Small intestine (tissue), 7 donors: ENCODE measurements at regions not wholly inside any gene's neighbourhood (a gene's known extent, or its start where the extent isn't known, plus 50 kb on each side); places are given as distances from the start of the nearest gene placed in this dataset.
"Not testable (repeated sequence)": the region's sequence is repeated elsewhere in the genome, so short reads cannot be mapped to it uniquely, and the experiment has no call there.

Experiments
- DNase-seq, 2 donors: peaks; one replicate each; pipeline versions ENCODE4 v3.0.0 to v3.0.0-alpha.2; 2013
- FAIRE-seq: peaks from 2 replicates; lab custom pipeline; 2012; peaks lifted over from hg19 to GRCh38; lab: Jason Lieb, UNC
- H3K27ac ChIP-seq, 3 donors: one replicate each; pipeline ENCODE4 v1.5.1; 2013; ENCODE audit warnings: low read length in 2 of 3, mild to moderate bottlenecking in 2 of 3, control low read depth in 1 of 3, inconsistent platforms in 1 of 3, low read depth in 1 of 3, moderate library complexity in 1 of 3
- H3K27me3 ChIP-seq, 3 donors: one replicate each; pipeline ENCODE4 v1.6.1; 2013; ENCODE audit warnings: low read length in 3 of 3, inconsistent platforms in 1 of 3; ENCODE audit not compliant: control insufficient read depth in 3 of 3, insufficient read depth in 3 of 3
- H3K36me3 ChIP-seq, 3 donors: one replicate each; pipeline ENCODE4 v1.6.1; 2013; ENCODE audit warnings: low read length in 3 of 3, inconsistent platforms in 1 of 3, low read depth in 1 of 3, mild to moderate bottlenecking in 1 of 3, moderate library complexity in 1 of 3; ENCODE audit not compliant: control insufficient read depth in 3 of 3, insufficient read depth in 2 of 3
- H3K4me1 ChIP-seq, 3 donors: one replicate each; pipeline ENCODE4 v1.6.1; 2013; ENCODE audit warnings: low read length in 2 of 3, inconsistent platforms in 1 of 3, low read depth in 1 of 3, mild to moderate bottlenecking in 1 of 3, moderate library complexity in 1 of 3; ENCODE audit not compliant: control insufficient read depth in 3 of 3, insufficient read depth in 2 of 3
- H3K4me3 ChIP-seq, 3 donors: one replicate each; pipeline ENCODE4 v1.5.1; 2013; ENCODE audit warnings: low read length in 3 of 3, control low read depth in 1 of 3, inconsistent platforms in 1 of 3, low read depth in 1 of 3, mild to moderate bottlenecking in 1 of 3, moderate library complexity in 1 of 3
- H3K9me3 ChIP-seq, 2 donors: one replicate each; pipeline ENCODE4 v1.6.1; 2013; ENCODE audit warnings: low read depth in 1 of 2, low read length in 1 of 2; ENCODE audit not compliant: control insufficient read depth in 2 of 2, insufficient read depth in 1 of 2
- WGBS, 3 donors: extraction: QIAGEN DNeasy Blood & Tissue Kit; methylation state at CpG; one replicate each; pipeline ENCODE4 v1.1.7; 2013; 5-methylcytosine and 5-hydroxymethylcytosine counted together
- donor health status: healthy with polysubstance abuse.
- donor health status: control.
- donor health status: control.
- donor health status: Bipolar disorder and iron deficiency.
- donor health status: healthy.

DNA sequence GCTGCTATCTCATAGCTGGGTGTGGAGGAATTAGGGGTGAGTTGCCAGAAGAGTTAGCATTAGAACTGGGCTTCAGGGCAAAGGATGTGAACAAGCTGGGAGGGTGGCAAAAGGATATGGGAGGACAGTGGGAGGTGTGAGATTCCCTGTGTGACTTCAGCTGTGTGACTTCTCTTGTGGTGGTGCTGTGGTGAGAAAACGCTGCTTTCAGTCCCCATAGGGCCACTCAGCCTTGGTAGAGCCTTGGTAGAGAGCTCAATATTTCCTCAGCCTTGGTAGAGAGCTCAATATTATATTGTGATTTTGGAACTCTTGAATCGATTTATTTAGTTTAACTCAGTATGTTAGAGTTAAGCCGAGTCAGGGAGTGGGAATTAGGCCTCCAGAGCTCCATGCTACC, 499.7 kb downstream of the EDEM1 start:
- H3K9me3 ChIP-seq = peaks cover 2 to 12% of the 10 kb centered on the region in 2 donors
- no peak for FAIRE-seq
- H3K27ac ChIP-seq = no peak overlapping the region
- WGBS, 3 donors = 60 to 68% (median 61%) methylated on average over 3 of the region's 3 CpGs
- H3K36me3 ChIP-seq = no peaks in the 10 kb centered on the region
- DNase-seq = no peak
- no peaks in the 10 kb centered on the region for H3K4me1 ChIP-seq
- H3K27me3 ChIP-seq = no peaks in the 10 kb centered on the region
- H3K4me3 ChIP-seq = no peak overlapping the region

DNA sequence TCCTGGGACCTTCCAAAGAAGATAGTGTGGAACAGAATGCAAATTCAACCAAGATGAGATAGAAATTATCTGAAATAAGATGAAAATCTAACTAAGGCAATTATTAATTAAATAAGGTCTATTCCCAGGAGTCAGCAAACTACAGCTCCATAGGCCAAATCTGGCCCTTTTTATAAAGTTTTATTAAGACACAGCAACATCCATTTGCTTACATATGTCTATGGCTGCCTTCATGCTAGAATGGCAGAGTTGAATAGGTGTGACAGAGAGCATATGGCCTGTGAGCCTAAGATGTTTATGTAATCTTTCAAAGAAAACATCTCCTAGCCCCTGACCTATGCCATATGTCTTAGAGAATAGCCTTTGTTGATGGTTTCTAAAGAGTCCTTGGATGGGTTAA, 503.0 kb downstream of the EDEM1 start:
- Histone ChIP-seq H3K36me3 (no peaks in the 10 kb centered on the region), H3K27ac (no peak overlapping the region), H3K4me1 (no peaks in the 10 kb centered on the region), H3K4me3 (no peak overlapping the region), H3K9me3 (peaks cover 2 to 14% of the 10 kb centered on the region in 2 donors), H3K27me3 (no peaks in the 10 kb centered on the region)
- no peak for DNase-seq
- no peak for FAIRE-seq

- Histone ChIP-seq H3K27ac (no peak overlapping the region), H3K27me3 (no peaks in the 10 kb centered on the region), H3K4me1 (no peaks in the 10 kb centered on the region), H3K9me3 (peaks cover 2 to 14% of the 10 kb centered on the region in 2 donors), H3K36me3 (no peaks in the 10 kb centered on the region), H3K4me3 (no peak overlapping the region)
- 61 to 74% (median 70%) methylated on average over 3 of the region's 3 CpGs for WGBS, 3 donors
- DNase-seq = no peak
- no peak for FAIRE-seq
Measured at GRCh38 chr3:5690904-5691532, 503.5 kb downstream of the EDEM1 start.

GRCh38 chr3:5692446-5692845, 504.9 kb downstream of the EDEM1 start:
- no peak for FAIRE-seq
- H3K4me3 ChIP-seq = no peak overlapping the region
- DNase-seq = no peak

GRCh38 chr3:5694266-5694665, 506.8 kb downstream of the EDEM1 start:
- no peaks in the 10 kb centered on the region for H3K36me3 ChIP-seq
- no peak overlapping the region for H3K27ac ChIP-seq
- H3K4me1 ChIP-seq = no peaks in the 10 kb centered on the region
- 70 to 73% (median 71%) methylated on average over 1 of the region's 1 CpG for WGBS, 3 donors
- DNase-seq = no peak
- peaks cover 2 to 14% of the 10 kb centered on the region in 2 donors for H3K9me3 ChIP-seq
- H3K27me3 ChIP-seq = no peaks in the 10 kb centered on the region
- H3K4me3 ChIP-seq = no peak overlapping the region
- FAIRE-seq = peak; percentile 47

More at GRCh38 chr3:5692446-5692845, 504.9 kb downstream of the EDEM1 start:
- no peaks in the 10 kb centered on the region for H3K4me1 ChIP-seq
- H3K36me3 ChIP-seq = no peaks in the 10 kb centered on the region
- no peak overlapping the region for H3K27ac ChIP-seq
- no peaks in the 10 kb centered on the region for H3K27me3 ChIP-seq
- WGBS, 3 donors = 63 to 76% (median 74%) methylated on average over 7 of the region's 7 CpGs
- peaks cover 2 to 14% of the 10 kb centered on the region in 2 donors for H3K9me3 ChIP-seq

GRCh38 chr3:5698851-5699250, 511.3 kb downstream of the EDEM1 start:
- 88 to 95% (median 92%) methylated on average over 9 of the region's 9 CpGs for WGBS, 3 donors
- DNase-seq (no peak), FAIRE-seq (no peak)
- Histone ChIP-seq H3K27ac (no peak overlapping the region), H3K4me1 (no peaks in the 10 kb centered on the region), H3K27me3 (no peaks in the 10 kb centered on the region), H3K36me3 (no peaks in the 10 kb centered on the region), H3K4me3 (no peak overlapping the region), H3K9me3 (no peaks in the 10 kb centered on the region)

- Histone ChIP-seq H3K4me3 (no peak overlapping the region), H3K9me3 (no peaks in the 10 kb centered on the region), H3K36me3 (no peaks in the 10 kb centered on the region), H3K27me3 (no peaks in the 10 kb centered on the region), H3K27ac (no peak overlapping the region), H3K4me1 (no peaks in the 10 kb centered on the region)
- DNase-seq (peak in 1 of 2 donors; percentile 3), FAIRE-seq (no peak)
- WGBS, 3 donors = 79 to 90% (median 87%) methylated on average over 6 of the region's 6 CpGs
Measured at GRCh38 chr3:5699313-5699712, 511.8 kb downstream of the EDEM1 start.

DNA sequence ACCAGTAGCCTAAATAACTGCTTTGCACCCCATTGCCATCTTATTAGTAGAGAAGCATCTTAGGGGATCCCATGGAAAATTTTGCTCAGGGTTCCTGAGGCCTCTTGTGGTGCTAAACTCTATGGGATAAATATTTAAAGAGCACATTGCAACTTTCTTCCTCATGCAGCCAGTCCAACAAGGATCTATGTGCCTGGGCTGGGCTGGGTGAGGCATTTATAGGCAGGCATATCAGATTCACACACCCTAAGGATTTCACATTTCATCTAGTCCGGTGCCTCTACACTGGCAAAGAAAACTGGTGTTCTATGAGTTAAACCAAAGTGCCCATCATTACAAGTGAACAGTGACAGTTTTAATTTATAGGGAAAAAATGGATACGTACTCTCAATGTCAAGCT, 512.3 kb downstream of the EDEM1 start:
- FAIRE-seq = no peak
- Histone ChIP-seq H3K4me3 (no peak overlapping the region), H3K9me3 (no peaks in the 10 kb centered on the region), H3K4me1 (no peaks in the 10 kb centered on the region), H3K36me3 (no peaks in the 10 kb centered on the region), H3K27ac (no peak overlapping the region), H3K27me3 (no peaks in the 10 kb centered on the region)
- 68 to 83% (median 75%) methylated on average over 2 of the region's 2 CpGs for WGBS, 3 donors
- DNase-seq = peak in 1 of 2 donors; percentile 40

- not testable (repeated sequence) for H3K4me1 ChIP-seq, H3K36me3 ChIP-seq, H3K4me3 ChIP-seq, H3K9me3 ChIP-seq, H3K27ac ChIP-seq, FAIRE-seq, H3K27me3 ChIP-seq
- DNase-seq = peak in 1 of 2 donors; percentile 52
- 35 to 80% (median 38%) methylated on average over 2 of the region's 2 CpGs for WGBS, 3 donors
Measured at GRCh38 chr3:5701005-5701404, 513.5 kb downstream of the EDEM1 start.
